ENCODE measurements at regions not wholly inside any gene's neighbourhood (a gene's known extent, or its start where the extent isn't known, plus 50 kb on each side); places are given as distances from the start of the nearest gene placed in this dataset.

- TF ChIP-seq, protein P1, sequence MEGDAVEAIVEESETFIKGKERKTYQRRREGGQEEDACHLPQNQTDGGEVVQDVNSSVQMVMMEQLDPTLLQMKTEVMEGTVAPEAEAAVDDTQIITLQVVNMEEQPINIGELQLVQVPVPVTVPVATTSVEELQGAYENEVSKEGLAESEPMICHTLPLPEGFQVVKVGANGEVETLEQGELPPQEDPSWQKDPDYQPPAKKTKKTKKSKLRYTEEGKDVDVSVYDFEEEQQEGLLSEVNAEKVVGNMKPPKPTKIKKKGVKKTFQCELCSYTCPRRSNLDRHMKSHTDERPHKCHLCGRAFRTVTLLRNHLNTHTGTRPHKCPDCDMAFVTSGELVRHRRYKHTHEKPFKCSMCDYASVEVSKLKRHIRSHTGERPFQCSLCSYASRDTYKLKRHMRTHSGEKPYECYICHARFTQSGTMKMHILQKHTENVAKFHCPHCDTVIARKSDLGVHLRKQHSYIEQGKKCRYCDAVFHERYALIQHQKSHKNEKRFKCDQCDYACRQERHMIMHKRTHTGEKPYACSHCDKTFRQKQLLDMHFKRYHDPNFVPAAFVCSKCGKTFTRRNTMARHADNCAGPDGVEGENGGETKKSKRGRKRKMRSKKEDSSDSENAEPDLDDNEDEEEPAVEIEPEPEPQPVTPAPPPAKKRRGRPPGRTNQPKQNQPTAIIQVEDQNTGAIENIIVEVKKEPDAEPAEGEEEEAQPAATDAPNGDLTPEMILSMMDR (IDR thresholded peaks at IDR 0.05): no peak
Measured at GRCh38 chrX:65196758-65197360, 220.6 kb upstream of the ZC4H2 start.

DNA sequence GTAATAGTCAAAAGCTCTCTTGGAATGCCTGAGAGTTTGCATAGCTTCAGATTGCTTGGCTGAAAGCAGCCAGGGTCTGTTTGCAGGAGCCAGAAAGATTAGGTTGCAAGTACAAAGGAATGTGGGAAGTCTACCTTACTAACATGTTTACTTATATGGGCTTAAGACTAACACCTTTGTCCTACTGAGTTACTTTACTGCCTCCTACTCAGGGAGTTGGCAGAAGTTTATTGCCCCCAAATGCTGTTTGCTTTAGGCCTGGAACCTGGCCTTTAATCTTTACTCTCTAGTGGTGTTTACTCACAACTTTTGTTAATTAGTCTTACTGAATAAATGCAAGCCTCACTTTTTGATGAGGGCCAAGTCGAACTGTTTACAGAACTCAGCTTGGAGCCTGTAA lies 219.4 kb upstream of the ZC4H2 start:
- TF ChIP-seq, protein P1 (IDR thresholded peaks at IDR 0.05): no peak

DNA sequence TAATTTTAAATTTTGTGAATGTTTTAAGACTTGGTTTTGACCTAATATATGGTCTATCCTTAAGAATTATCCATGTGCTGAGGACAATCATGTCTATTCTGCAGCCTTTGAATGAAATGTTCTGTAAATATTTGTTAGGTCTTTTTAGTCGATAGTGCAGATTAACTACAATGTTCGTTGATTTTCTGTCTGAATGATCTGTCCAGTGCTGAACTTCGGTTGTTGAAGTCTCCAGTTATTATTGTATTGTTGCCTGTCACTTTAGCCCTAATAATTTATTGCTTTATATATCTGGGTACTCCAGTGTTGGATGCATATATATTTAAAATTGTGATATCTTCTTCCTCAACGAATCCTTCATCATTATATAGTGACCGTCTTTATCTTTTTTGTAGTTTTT lies 218.3 kb upstream of the ZC4H2 start:
- TF ChIP-seq, protein P1 (IDR thresholded peaks at IDR 0.05): no peak

GRCh38 chrX:65148232-65148631 lies 172.0 kb upstream of the ZC4H2 start:
- TF ChIP-seq, protein P1 (IDR thresholded peaks at IDR 0.05): no peak

GRCh38 chrX:65136424-65136823 lies 160.2 kb upstream of the ZC4H2 start:
- TF ChIP-seq, protein P1 (IDR thresholded peaks at IDR 0.05): no peak

- TF ChIP-seq, protein P1 (IDR thresholded peaks at IDR 0.05): no peak
Measured at GRCh38 chrX:65127842-65128241, 151.6 kb upstream of the ZC4H2 start.

DNA sequence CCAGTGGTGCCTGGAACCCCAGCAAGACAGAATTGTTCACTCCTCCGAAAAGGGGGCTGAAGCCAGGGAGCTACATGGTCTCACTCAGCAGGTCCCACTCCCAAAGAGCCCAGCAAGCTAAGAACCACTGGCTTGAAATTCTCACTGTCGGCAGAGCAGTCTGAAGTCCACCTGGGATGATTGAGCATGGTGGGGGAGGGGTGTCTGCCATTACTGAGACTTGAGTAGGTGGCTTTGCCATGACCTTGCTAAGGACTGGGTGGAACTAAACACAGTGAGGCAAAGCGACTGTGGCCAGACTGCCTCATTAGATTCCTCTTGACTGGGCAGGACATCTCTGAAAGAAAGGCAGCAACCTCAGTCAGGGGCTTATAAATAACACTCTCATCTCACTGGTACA lies 122.6 kb upstream of the ZC4H2 start:
- TF ChIP-seq, protein P1 (IDR thresholded peaks at IDR 0.05): no peak

- TF ChIP-seq, protein P1 (IDR thresholded peaks at IDR 0.05): no peak
Measured at GRCh38 chrX:65093658-65094057, 117.4 kb upstream of the ZC4H2 start.
